Ishikawa (cell line): ENCODE measurements at regions not wholly inside any gene's neighbourhood (a gene's known extent, or its start where the extent isn't known, plus 50 kb on each side); places are given as distances from the start of the nearest gene placed in this dataset.

Source experiments
- CEBPB ChIP-seq: IDR thresholded peaks from 2 replicates; pipeline ENCODE4 v1.6.1; 2012
- CREB1 ChIP-seq: IDR thresholded peaks from 2 replicates; pipeline ENCODE4 v1.6.1; 2012; ENCODE audit warnings: low read depth
- EGR1 ChIP-seq: IDR thresholded peaks from 2 replicates; pipeline ENCODE4 v1.6.1; 2012
- EP300 ChIP-seq: IDR thresholded peaks from 2 replicates; pipeline ENCODE4 v1.6.1; 2012; ENCODE audit warnings: borderline replicate concordance
- FOXM1 ChIP-seq: IDR thresholded peaks from 2 replicates; pipeline ENCODE4 v1.6.1; 2012; ENCODE audit warnings: low read depth, borderline replicate concordance
- MAX ChIP-seq: IDR thresholded peaks from 2 replicates; pipeline ENCODE4 v1.6.1; 2012
- NFIC ChIP-seq: IDR thresholded peaks from 2 replicates; pipeline ENCODE4 v1.6.1; 2012
- RAD21 ChIP-seq: IDR thresholded peaks from 2 replicates; pipeline ENCODE4 v1.6.1; 2012; ENCODE audit warnings: low read depth
- TAF1 ChIP-seq: IDR thresholded peaks from 2 replicates; pipeline ENCODE4 v1.6.1; 2012; ENCODE audit warnings: low read depth, mild to moderate bottlenecking
- TCF12 ChIP-seq: IDR thresholded peaks from 2 replicates; pipeline ENCODE4 v1.6.1; 2012; ENCODE audit warnings: low read depth
- TEAD4 ChIP-seq: IDR thresholded peaks from 2 replicates; pipeline ENCODE4 v1.6.1; 2012
- YY1 ChIP-seq: IDR thresholded peaks from 2 replicates; pipeline ENCODE4 v1.6.1; 2012; ENCODE audit warnings: low read depth
- ZBTB7A ChIP-seq: IDR thresholded peaks from 2 replicates; pipeline ENCODE4 v1.6.1; 2012; ENCODE audit warnings: low read depth
- TF ChIP-seq, protein P1 (sequence below): IDR thresholded peaks from 2 replicates; pipeline ENCODE4 v1.6.1; 2012
- TF ChIP-seq, protein P2 (sequence below): IDR thresholded peaks from 2 replicates; pipeline ENCODE4 v1.6.1; 2012; ENCODE audit warnings: low read depth, mild to moderate bottlenecking

DNA sequence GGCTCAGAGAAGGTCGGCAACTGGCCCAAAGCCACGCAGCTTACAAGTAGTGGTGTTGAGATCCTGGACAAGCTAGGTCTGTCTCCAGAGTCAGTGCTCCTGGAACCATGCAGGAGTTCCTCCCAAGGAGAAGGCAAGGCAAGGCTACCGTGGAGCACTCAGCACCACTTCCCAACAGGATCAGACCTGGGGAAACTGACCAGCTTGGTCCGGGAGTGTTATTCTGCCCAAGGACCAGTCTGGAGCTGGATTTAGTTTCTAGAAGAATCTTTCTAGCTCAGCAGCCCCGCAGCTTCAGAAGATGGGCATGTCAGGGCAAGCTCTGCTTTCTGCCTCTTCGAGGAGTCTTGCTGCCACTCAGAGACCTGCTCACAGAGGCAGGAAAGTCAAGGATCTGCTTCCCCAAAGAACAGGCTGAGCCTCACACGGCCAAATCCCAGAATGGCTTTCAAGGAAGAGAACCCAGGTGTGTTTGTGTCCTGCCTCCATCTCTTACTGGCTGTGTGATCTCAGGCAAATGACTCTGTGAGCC lies 302.8 kb downstream of the MATN1 start:
- TF ChIP-seq, protein P1, sequence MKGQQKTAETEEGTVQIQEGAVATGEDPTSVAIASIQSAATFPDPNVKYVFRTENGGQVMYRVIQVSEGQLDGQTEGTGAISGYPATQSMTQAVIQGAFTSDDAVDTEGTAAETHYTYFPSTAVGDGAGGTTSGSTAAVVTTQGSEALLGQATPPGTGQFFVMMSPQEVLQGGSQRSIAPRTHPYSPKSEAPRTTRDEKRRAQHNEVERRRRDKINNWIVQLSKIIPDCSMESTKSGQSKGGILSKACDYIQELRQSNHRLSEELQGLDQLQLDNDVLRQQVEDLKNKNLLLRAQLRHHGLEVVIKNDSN = no peak
- TF ChIP-seq, protein P2, sequence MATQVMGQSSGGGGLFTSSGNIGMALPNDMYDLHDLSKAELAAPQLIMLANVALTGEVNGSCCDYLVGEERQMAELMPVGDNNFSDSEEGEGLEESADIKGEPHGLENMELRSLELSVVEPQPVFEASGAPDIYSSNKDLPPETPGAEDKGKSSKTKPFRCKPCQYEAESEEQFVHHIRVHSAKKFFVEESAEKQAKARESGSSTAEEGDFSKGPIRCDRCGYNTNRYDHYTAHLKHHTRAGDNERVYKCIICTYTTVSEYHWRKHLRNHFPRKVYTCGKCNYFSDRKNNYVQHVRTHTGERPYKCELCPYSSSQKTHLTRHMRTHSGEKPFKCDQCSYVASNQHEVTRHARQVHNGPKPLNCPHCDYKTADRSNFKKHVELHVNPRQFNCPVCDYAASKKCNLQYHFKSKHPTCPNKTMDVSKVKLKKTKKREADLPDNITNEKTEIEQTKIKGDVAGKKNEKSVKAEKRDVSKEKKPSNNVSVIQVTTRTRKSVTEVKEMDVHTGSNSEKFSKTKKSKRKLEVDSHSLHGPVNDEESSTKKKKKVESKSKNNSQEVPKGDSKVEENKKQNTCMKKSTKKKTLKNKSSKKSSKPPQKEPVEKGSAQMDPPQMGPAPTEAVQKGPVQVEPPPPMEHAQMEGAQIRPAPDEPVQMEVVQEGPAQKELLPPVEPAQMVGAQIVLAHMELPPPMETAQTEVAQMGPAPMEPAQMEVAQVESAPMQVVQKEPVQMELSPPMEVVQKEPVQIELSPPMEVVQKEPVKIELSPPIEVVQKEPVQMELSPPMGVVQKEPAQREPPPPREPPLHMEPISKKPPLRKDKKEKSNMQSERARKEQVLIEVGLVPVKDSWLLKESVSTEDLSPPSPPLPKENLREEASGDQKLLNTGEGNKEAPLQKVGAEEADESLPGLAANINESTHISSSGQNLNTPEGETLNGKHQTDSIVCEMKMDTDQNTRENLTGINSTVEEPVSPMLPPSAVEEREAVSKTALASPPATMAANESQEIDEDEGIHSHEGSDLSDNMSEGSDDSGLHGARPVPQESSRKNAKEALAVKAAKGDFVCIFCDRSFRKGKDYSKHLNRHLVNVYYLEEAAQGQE = no peak
- no peak for TF ChIP-seq CREB1
- no peak for TF ChIP-seq NFIC
- no peak for TF ChIP-seq RAD21
- TF ChIP-seq ZBTB7A = no peak
- TF ChIP-seq EP300 = no peak
- no peak for TF ChIP-seq TAF1
- TF ChIP-seq TCF12 = no peak
- no peak for TF ChIP-seq EGR1
- no peak for TF ChIP-seq MAX
- TF ChIP-seq YY1 = no peak
- no peak for TF ChIP-seq CEBPB

DNA sequence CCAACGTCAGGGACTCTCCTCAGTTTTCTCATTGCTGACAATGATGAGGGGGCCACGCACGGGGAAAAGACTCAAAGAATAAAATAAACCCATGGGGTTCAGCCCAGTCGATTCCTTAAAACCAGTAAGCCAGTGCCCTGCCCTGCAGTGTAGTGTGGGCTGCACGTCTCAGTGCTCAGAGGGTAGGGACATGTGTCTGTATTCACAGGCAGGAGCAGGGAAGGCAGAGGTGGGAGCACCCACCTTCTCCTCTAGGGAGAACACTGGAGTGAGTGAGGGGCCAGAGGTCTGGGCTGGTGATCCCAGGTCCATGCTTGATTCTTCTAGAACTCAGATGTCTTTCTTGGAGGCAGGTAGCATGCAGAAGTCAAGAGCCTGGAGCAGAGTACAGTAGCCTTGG lies 303.6 kb downstream of the MATN1 start:
- TF ChIP-seq YY1 (no peak), MAX (no peak), TAF1 (no peak), CEBPB (no peak), TCF12 (no peak), EP300 (no peak), NFIC (no peak), FOXM1 (no peak), ZBTB7A (no peak), EGR1 (no peak), RAD21 (no peak), CREB1 (no peak), TEAD4 (no peak)
- TF ChIP-seq, protein P2 = no peak

DNA sequence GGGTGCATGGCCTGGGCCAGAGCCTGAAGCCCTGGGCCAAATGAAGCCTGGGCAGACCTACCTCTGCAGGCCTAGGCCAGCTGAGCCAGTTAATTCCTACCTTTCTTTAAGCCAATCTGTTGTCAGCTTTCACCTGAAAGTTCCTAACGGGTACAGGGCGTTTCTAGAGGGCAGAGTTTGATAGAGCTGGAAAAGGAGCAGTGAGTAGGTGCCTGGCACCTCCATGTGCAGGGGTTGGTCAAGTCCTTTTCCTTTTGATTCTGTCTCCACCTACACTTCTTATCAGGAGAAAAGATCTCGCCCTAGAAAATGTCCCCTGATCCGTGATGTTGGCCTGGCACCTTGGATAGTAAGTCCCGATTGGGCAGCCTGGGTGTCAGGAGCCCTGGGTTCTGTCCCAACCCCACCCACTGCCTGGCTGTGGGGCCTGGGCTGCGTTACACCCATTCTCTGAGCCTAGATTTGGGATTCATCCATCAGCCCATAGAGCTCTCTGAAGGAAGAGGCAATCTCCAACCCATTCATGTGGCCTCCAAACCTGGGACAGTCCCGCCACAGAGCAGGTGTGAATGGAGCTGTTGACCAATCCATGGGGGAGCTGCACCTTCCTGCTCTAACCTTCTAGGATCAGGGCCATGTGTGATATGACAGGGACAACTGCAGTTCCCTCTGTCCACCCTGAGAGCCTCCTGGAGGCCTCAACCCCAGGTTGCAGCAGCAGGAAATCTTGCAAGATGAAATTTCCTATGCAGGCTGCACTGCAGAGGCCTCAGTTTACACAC lies 304.3 kb downstream of the MATN1 start:
- no peak for TF ChIP-seq FOXM1
- TF ChIP-seq CEBPB = no peak
- TF ChIP-seq RAD21 = no peak
- TF ChIP-seq YY1 = no peak
- TF ChIP-seq, protein P2 = no peak
- TF ChIP-seq TEAD4 = no peak
- TF ChIP-seq CREB1 = no peak

DNA sequence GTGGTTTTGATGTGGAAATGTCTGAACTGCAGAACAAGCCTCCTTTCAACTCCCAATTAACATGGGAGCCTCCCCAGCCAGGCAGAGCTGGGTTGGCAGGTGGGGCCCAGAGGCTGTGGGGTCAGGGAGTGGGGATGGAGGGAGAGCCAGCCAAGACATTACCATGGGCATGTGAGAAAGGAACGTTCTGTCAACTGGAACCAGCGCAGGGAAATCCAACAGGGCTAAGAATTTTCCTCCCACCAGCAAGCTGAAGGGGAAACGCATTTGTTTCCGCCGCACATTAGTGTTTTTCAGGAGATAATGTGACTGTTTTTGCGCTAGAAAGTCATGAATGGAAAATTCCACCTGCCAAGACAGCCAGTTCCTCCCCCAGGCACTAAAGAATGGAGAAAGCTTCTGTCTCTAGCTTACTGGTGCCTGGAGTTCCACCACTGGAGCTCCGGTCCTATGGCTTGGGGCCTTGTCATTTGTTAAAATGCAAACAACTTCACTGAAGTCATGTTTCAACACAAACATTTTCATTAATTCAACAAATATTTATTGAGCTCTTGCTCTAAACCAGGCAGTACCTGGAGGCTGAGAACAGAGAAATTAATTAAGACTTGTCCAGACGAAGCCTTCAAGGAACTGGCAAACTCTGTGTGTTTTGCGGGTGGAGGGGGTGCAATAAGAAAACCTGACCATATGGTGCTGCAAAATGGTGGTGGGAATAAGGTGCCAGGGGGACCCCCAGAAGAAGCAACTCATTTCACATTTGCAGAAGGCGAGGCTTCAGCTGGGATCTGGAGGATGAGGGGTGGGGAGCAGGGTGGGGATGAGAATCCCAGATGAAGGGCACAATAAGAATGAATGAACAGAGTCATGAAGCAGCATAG lies 305.1 kb downstream of the MATN1 start:
- no peak for TF ChIP-seq CREB1
- no peak for TF ChIP-seq MAX
- no peak for TF ChIP-seq EGR1
- no peak for TF ChIP-seq FOXM1
- TF ChIP-seq NFIC = no peak
- TF ChIP-seq CEBPB = no peak
